ENCODE measurements at regions not wholly inside any gene's neighbourhood (a gene's known extent, or its start where the extent isn't known, plus 50 kb on each side); places are given as distances from the start of the nearest gene placed in this dataset.

DNA sequence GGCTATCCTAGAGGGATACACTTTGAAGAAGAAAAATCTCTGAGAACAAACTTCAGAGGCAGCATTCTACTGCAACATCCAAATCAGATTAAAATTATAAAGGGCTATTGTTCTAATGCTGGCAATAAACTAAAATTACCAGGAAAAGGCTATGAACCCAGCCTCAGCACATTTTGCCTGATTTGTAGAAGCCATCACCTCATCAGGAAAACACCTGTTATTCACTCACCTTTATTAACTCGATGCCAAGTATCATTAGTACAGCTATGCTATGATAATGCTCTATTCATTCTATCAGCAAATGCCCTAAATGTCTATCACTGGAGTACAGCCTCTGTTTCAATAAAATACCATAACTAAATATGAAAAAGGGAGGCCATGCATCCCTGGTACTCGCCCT is 510.2 kb downstream of the RASEF start:
- TF ChIP-seq, protein P1, sequence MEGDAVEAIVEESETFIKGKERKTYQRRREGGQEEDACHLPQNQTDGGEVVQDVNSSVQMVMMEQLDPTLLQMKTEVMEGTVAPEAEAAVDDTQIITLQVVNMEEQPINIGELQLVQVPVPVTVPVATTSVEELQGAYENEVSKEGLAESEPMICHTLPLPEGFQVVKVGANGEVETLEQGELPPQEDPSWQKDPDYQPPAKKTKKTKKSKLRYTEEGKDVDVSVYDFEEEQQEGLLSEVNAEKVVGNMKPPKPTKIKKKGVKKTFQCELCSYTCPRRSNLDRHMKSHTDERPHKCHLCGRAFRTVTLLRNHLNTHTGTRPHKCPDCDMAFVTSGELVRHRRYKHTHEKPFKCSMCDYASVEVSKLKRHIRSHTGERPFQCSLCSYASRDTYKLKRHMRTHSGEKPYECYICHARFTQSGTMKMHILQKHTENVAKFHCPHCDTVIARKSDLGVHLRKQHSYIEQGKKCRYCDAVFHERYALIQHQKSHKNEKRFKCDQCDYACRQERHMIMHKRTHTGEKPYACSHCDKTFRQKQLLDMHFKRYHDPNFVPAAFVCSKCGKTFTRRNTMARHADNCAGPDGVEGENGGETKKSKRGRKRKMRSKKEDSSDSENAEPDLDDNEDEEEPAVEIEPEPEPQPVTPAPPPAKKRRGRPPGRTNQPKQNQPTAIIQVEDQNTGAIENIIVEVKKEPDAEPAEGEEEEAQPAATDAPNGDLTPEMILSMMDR (IDR thresholded peaks at IDR 0.05; ENCODE audit: unreplicated experiment in 3 of 3), result no peak
- no peaks in the 10 kb centered on the region for H3K9me3 Mint-ChIP-seq
- H3K27me3 Mint-ChIP-seq (ENCODE audit: low read depth), result no peaks in the 10 kb centered on the region
- H3K4me1 Mint-ChIP-seq, result peaks cover 41% of the 10 kb centered on the region
- H3K36me3 Mint-ChIP-seq (ENCODE audit: low read depth), result no peaks in the 10 kb centered on the region
- no peak overlapping the region for H3K27ac Mint-ChIP-seq
- no peak overlapping the region for H3K4me3 Mint-ChIP-seq

DNA sequence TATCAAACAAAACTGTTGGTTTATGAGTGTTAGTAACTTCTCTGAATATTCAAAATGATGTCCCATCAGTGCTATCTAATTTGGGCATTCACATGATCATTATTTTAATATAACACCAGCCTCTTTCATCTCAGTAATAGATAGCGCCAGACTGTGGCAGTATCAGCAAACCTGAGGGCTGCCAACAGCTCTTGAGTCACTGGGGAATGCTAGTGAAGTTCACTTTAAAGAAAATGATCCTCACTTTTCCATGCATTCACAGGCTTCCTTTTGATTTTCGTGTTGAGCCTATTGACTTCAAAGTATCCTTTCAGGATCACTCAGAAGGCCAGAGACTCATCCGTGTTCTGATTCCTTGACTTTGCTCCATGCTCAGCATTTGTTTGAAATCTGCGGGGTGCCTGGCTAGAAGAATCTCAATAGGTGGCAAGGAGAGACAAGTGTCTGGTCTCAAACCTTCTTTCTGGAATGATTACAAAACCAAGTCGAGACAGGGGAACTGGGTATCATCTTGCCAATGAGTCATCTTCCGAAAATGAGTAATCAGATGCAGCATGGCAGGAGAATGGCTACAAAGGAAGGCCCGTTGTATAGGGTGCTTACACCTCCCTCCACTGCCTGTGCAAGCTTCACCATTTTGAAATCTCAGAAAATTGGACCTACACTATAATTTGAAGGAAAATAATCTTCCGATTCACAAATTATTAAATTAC is 509.1 kb downstream of the RASEF start:
- H3K4me1 Mint-ChIP-seq, result peaks cover 44% of the 10 kb centered on the region
- TF ChIP-seq, protein P1 (IDR thresholded peaks at IDR 0.05; ENCODE audit: unreplicated experiment in 3 of 3), result no peak
- H3K27me3 Mint-ChIP-seq (ENCODE audit: low read depth), result no peaks in the 10 kb centered on the region
- H3K9me3 Mint-ChIP-seq, result no peaks in the 10 kb centered on the region
- H3K4me3 Mint-ChIP-seq, result no peak overlapping the region
- H3K27ac Mint-ChIP-seq, result peak overlapping the region in 2 of 3 experiments; percentile 88 to 92
- no peaks in the 10 kb centered on the region for H3K36me3 Mint-ChIP-seq (ENCODE audit: low read depth)

DNA sequence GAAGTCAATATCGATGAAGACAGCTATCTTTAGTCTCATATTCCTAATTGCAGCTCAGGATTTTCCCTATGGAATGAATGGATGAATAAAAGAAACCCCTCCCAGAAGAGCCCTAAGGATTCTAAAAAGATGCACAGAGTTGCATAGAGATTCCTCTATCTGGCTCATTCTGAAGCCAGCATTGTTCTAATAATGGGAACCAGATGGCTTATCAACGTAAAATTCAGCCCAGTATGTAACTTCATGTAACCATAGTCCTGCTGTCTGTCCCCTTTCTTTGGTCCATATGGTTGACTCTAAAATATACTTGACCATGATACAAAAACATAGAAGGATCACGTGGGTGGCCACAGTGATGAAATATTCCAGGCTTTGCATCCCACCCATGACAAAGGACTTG is 508.6 kb downstream of the RASEF start:
- H3K27ac Mint-ChIP-seq, result peak overlapping the region; percentile 88 to 92 (median 88)
- H3K4me3 Mint-ChIP-seq, result no peak overlapping the region
- H3K4me1 Mint-ChIP-seq, result peaks cover 48% of the 10 kb centered on the region
- peaks cover under 1% of the 10 kb centered on the region for H3K27me3 Mint-ChIP-seq (ENCODE audit: low read depth)
- TF ChIP-seq, protein P1 (IDR thresholded peaks at IDR 0.05; ENCODE audit: unreplicated experiment in 3 of 3), result no peak
- no peaks in the 10 kb centered on the region for H3K36me3 Mint-ChIP-seq (ENCODE audit: low read depth)
- H3K9me3 Mint-ChIP-seq, result no peaks in the 10 kb centered on the region

DNA sequence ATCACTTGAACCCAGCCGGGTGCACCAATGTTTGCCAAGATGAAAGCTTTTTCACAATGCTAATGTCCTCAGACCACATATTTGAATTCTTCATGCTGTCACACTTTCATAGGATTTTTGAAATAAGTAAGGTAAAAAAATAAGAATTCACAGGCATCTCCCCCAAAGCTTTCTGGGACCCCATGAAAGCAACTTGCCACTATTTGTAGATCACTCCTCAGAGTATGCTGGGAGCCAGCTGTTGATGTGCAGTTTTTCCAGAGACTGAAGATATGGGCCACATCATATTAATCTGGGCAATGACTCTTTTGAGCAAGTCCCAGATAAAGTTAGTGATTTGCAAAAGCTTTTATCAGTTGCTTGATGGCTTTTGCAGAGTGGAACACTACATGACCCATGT is 507.9 kb downstream of the RASEF start:
- peak overlapping the region in 1 of 3 experiments; percentile 34 for H3K4me3 Mint-ChIP-seq
- peaks cover 54% of the 10 kb centered on the region for H3K4me1 Mint-ChIP-seq
- TF ChIP-seq, protein P1 (IDR thresholded peaks at IDR 0.05; ENCODE audit: unreplicated experiment in 3 of 3), result no peak
- no peaks in the 10 kb centered on the region for H3K9me3 Mint-ChIP-seq
- peaks cover 4% of the 10 kb centered on the region for H3K27me3 Mint-ChIP-seq (ENCODE audit: low read depth)
- H3K27ac Mint-ChIP-seq, result peak overlapping the region; percentile 88 to 92 (median 88)
- H3K36me3 Mint-ChIP-seq (ENCODE audit: low read depth), result no peaks in the 10 kb centered on the region

DNA sequence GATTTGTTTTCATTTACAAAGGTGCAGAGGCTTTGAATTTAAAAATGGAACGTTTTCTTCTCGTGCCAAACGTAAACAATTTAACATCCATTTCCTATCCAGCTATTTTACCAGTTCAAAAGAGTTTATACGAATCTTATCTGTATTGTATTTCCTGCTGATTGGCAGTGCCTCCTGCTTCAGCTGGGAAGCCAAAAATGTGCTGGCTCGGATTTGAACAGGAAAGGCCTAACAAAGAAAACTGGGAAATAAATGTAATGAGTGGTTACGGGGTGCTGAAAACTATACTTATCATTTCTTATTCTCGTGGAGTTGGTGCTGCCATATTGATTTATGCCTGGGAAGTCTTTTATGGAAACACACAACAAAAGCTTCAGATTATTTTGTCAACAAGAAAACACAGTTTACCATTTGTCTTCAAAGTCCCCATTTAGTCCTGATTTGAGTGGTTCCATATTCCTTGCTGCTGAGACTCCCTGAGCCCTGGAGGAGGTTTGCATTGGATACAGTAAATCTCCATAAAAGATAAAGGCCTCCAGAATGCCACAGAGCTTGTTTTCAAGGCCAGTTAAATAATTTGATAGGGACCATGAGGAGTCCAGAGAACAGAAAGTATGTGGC is 507.4 kb downstream of the RASEF start:
- Mint-ChIP-seq H3K27me3 (ENCODE audit: low read depth) (peaks cover 4% of the 10 kb centered on the region), H3K36me3 (ENCODE audit: low read depth) (no peaks in the 10 kb centered on the region), H3K27ac (peak overlapping the region; percentile 88 to 92 (median 88)), H3K4me1 (peaks cover 56% of the 10 kb centered on the region), H3K9me3 (no peaks in the 10 kb centered on the region), H3K4me3 (peak overlapping the region in 1 of 3 experiments; percentile 34)
- TF ChIP-seq, protein P1 (IDR thresholded peaks at IDR 0.05; ENCODE audit: unreplicated experiment in 3 of 3), result no peak

All from nephron (organoid).